GM21367 (cell line): ENCODE measurements at regions not wholly inside any gene's neighbourhood (a gene's known extent, or its start where the extent isn't known, plus 50 kb on each side); places are given as distances from the start of the nearest gene placed in this dataset.

Experiments used
- ATAC-seq: cut with Tn5 transposase; IDR thresholded peaks from one replicate; pipeline ENCODE4 v1.9.1; 2021; ENCODE audit not compliant: unreplicated experiment

DNA sequence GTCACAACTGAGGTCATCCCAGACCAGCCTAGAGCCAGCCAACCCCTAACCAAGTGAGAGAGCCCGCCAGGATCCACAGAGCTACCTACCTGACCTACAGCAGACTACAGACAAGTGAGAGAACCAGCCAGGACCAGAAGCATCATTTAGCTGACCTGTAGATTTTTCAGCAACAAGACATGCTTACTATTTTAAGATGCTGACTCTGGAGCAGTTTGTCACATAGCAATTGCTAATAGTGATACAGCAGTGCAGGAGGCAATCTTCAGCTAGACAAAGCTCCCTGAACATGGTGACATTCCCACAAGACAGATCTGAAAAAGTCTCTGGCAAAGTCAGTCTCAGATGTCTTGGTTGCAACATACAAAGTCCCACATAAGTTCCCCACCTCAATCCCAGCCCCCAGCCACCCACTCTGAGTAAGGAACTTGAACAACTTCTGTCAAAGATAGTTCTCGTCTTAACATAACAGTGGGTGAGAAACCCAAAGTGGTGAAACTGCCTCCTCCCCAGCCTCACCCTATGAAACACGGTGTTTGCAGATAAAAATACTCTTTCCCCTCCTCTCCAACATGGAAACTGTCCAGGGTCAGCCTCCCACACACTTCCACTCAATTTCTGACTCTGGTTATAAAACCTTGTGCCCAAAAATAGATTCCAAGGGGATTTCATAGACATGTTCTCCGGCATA is 120.3 kb upstream of the SLC6A11 start:
- no peak for ATAC-seq

DNA sequence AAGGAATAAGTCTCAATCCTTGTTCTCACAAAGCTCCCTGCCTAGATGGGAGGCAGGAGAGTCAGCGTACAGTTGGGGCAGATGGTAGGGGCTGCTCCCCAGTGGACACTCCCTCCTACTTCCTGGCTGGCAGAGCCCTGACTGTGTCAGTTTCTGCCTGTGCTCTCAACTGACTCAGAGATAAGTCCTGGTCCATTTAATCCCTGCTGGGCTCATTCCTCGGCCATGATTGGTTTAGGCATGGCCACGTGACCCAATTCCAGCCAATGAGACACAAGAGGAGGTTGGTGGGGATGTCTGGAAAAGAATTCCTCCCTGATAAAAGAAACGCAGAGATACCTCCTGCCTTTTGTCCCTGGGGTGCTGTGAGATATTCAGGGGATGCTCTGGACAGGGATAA is 118.1 kb upstream of the SLC6A11 start:
- no peak for ATAC-seq

DNA sequence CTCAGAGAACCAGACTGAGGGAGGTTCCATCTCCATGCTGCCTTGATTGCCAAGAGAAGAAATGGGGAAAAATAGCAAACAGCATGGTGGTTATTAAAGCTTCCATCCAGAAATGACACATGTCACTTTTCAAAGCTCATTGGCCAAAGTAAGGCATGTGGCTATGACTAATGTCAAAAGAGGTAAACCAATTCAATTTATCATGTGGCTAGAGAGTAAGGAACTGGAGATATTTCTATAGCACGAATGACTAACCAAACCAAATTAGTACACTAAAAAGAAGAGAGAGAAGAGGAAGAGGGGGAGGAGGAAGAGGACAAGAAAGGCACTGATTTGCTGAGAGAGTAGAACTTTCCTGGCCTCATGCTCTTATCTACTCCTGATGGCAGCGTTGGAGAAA is 115.2 kb upstream of the SLC6A11 start:
- ATAC-seq: no peak

DNA sequence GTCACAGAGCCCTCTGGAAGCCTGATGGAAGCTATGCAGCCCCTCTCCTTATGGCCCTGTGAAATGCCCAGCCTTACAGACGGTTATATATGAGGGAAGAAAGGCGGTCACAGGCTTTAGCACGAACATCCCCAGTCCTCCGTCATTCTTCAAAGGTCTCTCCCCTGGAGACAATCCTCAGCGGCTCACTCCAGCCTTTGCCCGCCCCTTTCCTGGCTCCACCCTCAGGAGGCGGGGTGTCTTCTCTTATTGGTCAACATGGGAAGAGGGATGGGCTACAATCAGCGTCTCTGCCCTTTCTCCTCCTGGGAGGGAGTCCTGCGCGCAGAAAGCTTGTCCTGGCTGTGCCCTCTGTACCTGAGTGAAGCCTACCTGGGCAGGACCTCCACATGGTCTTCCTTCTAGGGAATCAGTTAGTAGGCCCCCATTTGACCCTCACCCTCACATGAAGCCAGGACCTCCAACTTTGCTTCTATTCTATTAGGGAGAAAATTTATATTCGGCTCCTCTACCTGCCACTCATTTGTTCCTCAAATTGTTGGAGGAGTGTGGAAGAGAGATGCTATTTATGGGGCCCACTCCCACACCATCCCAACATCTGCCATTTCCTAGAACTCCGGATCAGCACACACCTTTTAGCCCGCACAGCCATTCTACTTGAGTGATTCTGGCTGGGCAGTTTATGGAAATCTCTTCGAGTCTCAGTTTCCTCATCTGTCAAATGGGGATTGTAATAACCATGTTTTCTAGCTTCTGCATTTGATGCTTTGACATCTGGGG is 112.9 kb upstream of the SLC6A11 start:
- ATAC-seq: no peak

GRCh38 chr3:10703875-10704274 is 112.2 kb upstream of the SLC6A11 start:
- ATAC-seq: no peak

- ATAC-seq: no peak
These were observed 109.8 kb upstream of the SLC6A11 start for GRCh38 chr3:10706156-10706739.

GRCh38 chr3:10706740-10707399 is 109.2 kb upstream of the SLC6A11 start:
- no peak for ATAC-seq

- ATAC-seq: no peak
These were observed 108.4 kb upstream of the SLC6A11 start for GRCh38 chr3:10707400-10708215.

- no peak for ATAC-seq
These were observed 107.7 kb upstream of the SLC6A11 start for GRCh38 chr3:10708216-10708893.

DNA sequence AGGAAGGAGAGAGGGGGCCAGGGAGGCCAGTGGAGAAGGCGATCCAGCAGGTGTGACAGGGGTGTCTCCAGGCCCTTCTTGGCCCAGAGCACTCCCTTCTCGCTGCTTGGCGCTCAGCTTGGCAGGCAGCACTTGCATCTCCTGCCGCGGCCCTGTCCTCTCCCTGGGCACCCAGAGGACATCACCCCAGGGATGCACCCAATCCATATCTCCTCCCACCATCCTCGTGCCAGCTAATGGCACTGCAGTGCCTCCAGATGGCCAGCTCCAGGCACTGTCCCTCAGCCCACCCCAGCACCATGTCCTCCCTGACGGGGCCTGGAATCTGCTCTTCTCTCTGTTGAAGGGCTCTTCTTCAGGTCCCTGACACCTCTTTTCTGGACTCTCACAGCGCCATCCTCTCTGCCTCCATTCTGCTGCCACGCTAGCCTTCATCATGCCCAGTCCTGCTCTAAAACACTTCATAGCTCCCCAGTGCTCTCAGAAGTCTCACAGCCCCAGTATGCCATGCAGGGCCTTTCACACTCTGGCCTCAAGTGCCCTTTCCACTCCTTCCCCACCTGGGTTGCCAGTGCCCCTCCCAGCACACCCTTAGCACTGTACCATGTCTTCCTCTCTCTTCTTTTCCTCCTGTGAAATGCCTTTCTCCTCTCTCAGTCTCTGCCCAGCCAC is 106.8 kb upstream of the SLC6A11 start:
- no peak for ATAC-seq

DNA sequence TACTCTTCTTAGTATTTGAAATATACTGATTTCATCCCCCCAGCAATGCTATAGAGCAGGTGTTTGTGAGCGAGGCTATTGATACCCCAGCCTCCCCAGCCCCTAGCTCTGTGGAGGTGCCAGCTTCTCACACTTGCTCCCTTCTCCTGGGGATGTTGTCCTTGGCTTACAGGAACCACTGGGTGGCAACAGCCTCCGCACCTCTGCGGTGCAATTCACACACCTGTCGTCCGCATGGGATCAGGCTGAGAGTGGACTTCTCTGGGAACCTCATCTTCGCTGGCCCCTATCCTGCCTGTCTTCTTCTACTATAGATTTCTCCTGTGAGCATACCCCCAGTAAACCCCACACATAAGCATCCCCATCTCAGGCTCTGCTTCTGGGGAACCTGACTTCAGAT is 103.9 kb upstream of the SLC6A11 start:
- ATAC-seq: no peak

GRCh38 chr3:10713656-10714055 is 102.4 kb upstream of the SLC6A11 start:
- ATAC-seq: no peak

DNA sequence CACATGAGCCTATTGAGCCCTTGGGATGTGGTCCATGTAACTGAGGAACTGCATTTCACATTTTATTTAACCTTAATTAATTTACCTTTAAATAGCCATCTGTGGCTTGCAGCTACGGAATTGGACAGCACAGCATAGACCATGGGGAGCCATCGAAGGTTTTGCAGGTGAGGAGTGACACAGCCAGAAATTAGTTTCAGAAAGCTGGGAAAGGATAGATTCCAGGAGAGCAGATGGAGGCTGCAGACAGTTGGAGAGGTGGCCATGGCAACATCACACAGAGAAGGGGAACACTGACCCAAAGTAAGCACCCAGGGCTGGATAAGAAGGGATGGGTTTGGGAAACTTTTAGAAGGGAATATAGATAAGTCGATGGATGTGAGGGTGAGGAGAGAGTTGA is 100.1 kb upstream of the SLC6A11 start:
- ATAC-seq: no peak

- ATAC-seq: no peak
These were observed 99.1 kb upstream of the SLC6A11 start for GRCh38 chr3:10716964-10717363.

DNA sequence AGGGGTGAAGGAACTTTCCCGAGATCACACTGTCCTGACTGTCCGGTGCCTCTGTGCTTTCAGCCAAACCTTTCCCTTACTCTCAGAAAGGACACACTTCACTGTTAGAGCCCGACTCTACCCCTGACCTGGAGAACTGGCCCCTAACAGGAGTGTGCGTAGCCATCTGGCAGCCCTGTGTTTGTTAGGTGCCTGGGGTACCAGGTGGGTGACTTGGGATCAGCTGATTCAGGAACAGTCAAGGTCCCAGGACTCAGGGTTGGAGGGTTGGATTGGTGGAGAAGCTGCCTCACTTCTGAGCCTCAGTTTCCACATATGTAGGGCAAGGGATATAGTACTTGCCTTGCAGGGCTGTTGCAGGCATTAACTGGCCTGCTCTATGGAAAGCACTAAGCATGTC is 98.3 kb upstream of the SLC6A11 start:
- ATAC-seq: no peak

- ATAC-seq: no peak
These were observed 94.9 kb upstream of the SLC6A11 start for GRCh38 chr3:10721101-10721500.

DNA sequence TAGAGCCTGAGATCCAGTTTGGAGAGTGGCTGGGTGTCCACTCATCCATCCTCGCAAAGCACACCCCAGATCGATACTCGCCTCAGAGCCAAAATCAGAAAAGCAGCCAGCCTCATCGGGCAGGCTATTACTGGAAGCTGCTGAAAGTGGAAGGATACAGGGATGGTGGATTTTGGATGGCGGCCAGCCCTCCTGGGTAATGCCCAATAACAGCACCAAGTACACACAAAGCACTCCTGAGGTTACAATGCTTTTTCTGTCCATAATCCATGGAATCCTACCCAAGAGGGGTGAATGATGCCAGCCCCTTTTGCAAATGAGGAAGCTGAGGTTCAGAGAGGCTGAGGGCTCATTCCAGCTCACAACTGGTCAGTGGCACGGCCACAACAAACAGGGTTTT is 93.1 kb upstream of the SLC6A11 start:
- no peak for ATAC-seq

DNA sequence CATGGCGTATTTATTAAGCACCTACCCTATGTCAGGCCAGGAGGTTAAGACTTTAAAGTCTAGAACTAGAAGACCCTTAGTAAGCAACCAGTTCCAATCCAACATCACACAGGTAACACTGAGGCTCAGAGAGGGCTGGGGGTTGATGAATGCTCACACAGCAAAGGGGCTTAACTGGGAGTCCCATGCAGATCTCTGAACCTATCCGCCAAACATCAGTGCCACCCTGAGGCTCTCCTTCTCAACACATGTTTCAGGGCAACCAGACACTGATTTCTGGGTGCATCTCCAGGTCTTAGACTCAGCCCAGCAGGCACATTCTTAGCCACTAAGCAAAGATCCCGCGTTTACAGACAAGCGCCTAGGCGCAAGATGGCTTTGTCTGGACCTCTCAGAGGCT is 92.0 kb upstream of the SLC6A11 start:
- ATAC-seq: no peak

DNA sequence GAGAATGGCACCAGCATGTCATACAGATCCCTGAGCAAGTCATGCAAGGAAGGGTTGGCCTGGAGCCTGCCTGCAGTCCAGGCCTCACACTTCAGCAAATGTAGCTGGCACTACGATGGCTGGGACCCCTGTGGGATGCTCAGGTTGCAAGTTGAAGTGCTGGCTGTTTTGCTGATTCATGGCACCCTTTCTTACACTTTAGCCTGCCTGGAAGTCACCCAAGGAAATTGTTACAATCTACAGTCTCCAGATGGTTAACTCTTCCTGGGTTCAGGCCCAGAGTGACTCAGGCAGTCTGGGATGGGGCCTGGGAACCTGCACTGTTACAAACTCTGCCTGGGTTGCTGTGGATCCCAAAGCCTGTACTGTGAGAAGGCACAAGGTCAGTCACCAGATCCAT is 91.0 kb upstream of the SLC6A11 start:
- no peak for ATAC-seq

GRCh38 chr3:10725846-10726245 is 90.2 kb upstream of the SLC6A11 start:
- ATAC-seq: no peak
